Neural cell (in vitro differentiated cells): ENCODE measurements at regions not wholly inside any gene's neighbourhood (a gene's known extent, or its start where the extent isn't known, plus 50 kb on each side); places are given as distances from the start of the nearest gene placed in this dataset.

Experiments used
- H2AFZ ChIP-seq: fragments of 200-600, 300-800 bp; sonication (generic), shearing (Covaris generic); 2 replicates; pipeline ENCODE4 v1.6.0; 2014; ENCODE audit warnings: low read depth, mild to moderate bottlenecking, antibody characterized with exemption, low read length, moderate library complexity
- H3F3A ChIP-seq: fragments of 200-600 bp; shearing (Covaris generic); 2 replicates; pipeline ENCODE4 v1.6.1; 2016; ENCODE audit warnings: mild to moderate bottlenecking, moderate library complexity, mixed read lengths, antibody characterized with exemption, low read length; ENCODE audit not compliant: insufficient read depth, poor library complexity, severe bottlenecking
- H3K27ac ChIP-seq: fragments of 200-600, 300-800 bp; sonication (generic), shearing (Covaris generic); 2 replicates; pipeline ENCODE4 v1.5.1; 2014; ENCODE audit warnings: mild to moderate bottlenecking, low read length, moderate library complexity
- H3K27me3 ChIP-seq: fragments of 300-800, 200-600 bp; sonication (generic), shearing (Covaris generic); 2 replicates; pipeline ENCODE4 v1.6.0; 2014; ENCODE audit warnings: mild to moderate bottlenecking, low read depth, low read length, moderate library complexity; ENCODE audit not compliant: insufficient read depth
- H3K36me3 ChIP-seq: fragments of 300-800, 200-600 bp; sonication (generic), shearing (Covaris generic); 2 replicates; pipeline ENCODE4 v1.5.1; 2014; ENCODE audit warnings: mild to moderate bottlenecking, antibody characterized with exemption, low read length, moderate library complexity; ENCODE audit not compliant: insufficient read depth
- H3K4me2 ChIP-seq: fragments of 300-800, 200-600 bp; sonication (generic), shearing (Covaris generic); 2 replicates; pipeline ENCODE4 v1.6.0; 2014; ENCODE audit warnings: mild to moderate bottlenecking, low read length
- H3K4me3 ChIP-seq: fragments of 300-800, 200-600 bp; sonication (generic), shearing (Covaris generic); 2 replicates; pipeline ENCODE4 v1.5.1; 2014; ENCODE audit warnings: mild to moderate bottlenecking, low read length, moderate library complexity
- H3K79me2 ChIP-seq: fragments of 200-600 bp; shearing (Covaris generic); replicated peaks from 2 replicates; pipeline ENCODE4 v1.6.0; 2014; ENCODE audit warnings: mild to moderate bottlenecking, low read length, moderate library complexity; ENCODE audit not compliant: insufficient read depth
- H3K9ac ChIP-seq: fragments of 300-800, 200-600 bp; sonication (generic), shearing (Covaris generic); 2 replicates; pipeline ENCODE4 v1.6.1; 2016; ENCODE audit warnings: mild to moderate bottlenecking, low read length, mixed read lengths
- H3K9me2 ChIP-seq: fragments of 200-600 bp; shearing (Covaris generic); 2 replicates; pipeline ENCODE4 v1.6.1; 2016; ENCODE audit warnings: mild to moderate bottlenecking, low read length, mixed read lengths; ENCODE audit not compliant: insufficient read depth
- H3K9me3 ChIP-seq: fragments of 200-600, 300-800 bp; sonication (generic), shearing (Covaris generic); 2 replicates; pipeline ENCODE4 v1.6.1; 2016; ENCODE audit warnings: mild to moderate bottlenecking, mixed run types, low read length, moderate library complexity, mixed read lengths
- H4K20me1 ChIP-seq: fragments of 200-600 bp; shearing (Covaris generic); 2 replicates; pipeline ENCODE4 v1.6.1; 2016; ENCODE audit warnings: mild to moderate bottlenecking, mixed run types; ENCODE audit not compliant: insufficient read depth
- EP300 ChIP-seq: fragments of 450-650 bp; conservative IDR thresholded peaks from 2 replicates; pipeline ENCODE4 v1.6.1; 2014; ENCODE audit warnings: antibody characterized with exemption, mild to moderate bottlenecking, moderate library complexity; ENCODE audit not compliant: poor library complexity, severe bottlenecking
- EZH2 ChIP-seq: fragments of 200-600, 300-800 bp; shearing (Covaris generic), sonication (generic); IDR thresholded peaks from 2 replicates; pipeline ENCODE4 v1.6.1; 2014; ENCODE audit warnings: antibody characterized with exemption, low read length, borderline replicate concordance, mild to moderate bottlenecking; ENCODE audit not compliant: insufficient read depth, poor library complexity, severe bottlenecking
- MXI1 ChIP-seq: fragments of 450-650 bp; conservative IDR thresholded peaks from 2 replicates; pipeline ENCODE4 v1.6.1; 2014; ENCODE audit warnings: antibody characterized with exemption, mild to moderate bottlenecking; ENCODE audit not compliant: poor library complexity, severe bottlenecking
- POLR2AphosphoS5 ChIP-seq: IDR thresholded peaks from 2 replicates; pipeline ENCODE4 v1.6.1; 2012
- RAD21 ChIP-seq: fragments of 450-650 bp; conservative IDR thresholded peaks from 2 replicates; pipeline ENCODE4 v1.6.1; 2014; ENCODE audit warnings: antibody characterized with exemption, mild to moderate bottlenecking, moderate library complexity
- SMC3 ChIP-seq: fragments of 450-650 bp; conservative IDR thresholded peaks from 2 replicates; pipeline ENCODE4 v1.6.1; 2014; ENCODE audit warnings: antibody characterized with exemption, mild to moderate bottlenecking, moderate library complexity; ENCODE audit not compliant: poor library complexity
- TAF1 ChIP-seq: IDR thresholded peaks from 2 replicates; pipeline ENCODE4 v1.6.1; 2012; ENCODE audit warnings: low read depth
- TF ChIP-seq, protein P1 (sequence below): fragments of 450-650 bp; IDR thresholded peaks from 2 replicates; pipeline ENCODE4 v1.5.1; 2014; ENCODE audit warnings: antibody characterized with exemption, mild to moderate bottlenecking, moderate library complexity; ENCODE audit not compliant: poor library complexity, severe bottlenecking
- TF ChIP-seq, protein P2 (sequence below): IDR thresholded peaks from 2 replicates; pipeline ENCODE4 v1.6.1; 2012; ENCODE audit warnings: borderline replicate concordance

DNA sequence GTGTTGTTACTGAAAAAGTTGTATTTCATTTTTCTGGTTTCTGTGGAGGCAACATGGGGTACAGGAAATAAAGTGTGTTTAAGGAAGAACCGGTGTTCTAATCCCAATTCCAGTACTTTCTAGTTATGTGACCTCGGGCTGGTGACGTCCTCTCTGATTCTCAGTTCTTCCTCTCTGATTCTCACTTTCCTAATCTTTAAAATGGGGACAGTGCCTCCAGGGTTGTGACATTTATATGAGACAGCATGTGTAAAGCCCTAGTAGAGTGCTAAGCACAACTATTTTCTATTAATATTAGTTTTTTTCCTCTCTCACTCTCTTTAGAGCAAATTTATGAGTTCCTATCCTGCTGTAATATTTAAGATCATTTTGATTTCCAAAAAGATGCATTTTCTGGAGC, 50.9 kb upstream of the PTPDC1 start:
- Histone ChIP-seq H2AFZ (no peak overlapping the region), H3K9me2 (no peaks in the 10 kb centered on the region), H4K20me1 (no peaks in the 10 kb centered on the region), H3K79me2 (peaks cover 5% of the 10 kb centered on the region), H3F3A (no peaks in the 10 kb centered on the region), H3K9ac (no peak overlapping the region), H3K36me3 (no peaks in the 10 kb centered on the region), H3K9me3 (no peaks in the 10 kb centered on the region), H3K4me2 (no peak overlapping the region), H3K4me3 (no peak overlapping the region), H3K27me3 (no peaks in the 10 kb centered on the region), H3K27ac (no peak overlapping the region)
- TF ChIP-seq, protein P1, sequence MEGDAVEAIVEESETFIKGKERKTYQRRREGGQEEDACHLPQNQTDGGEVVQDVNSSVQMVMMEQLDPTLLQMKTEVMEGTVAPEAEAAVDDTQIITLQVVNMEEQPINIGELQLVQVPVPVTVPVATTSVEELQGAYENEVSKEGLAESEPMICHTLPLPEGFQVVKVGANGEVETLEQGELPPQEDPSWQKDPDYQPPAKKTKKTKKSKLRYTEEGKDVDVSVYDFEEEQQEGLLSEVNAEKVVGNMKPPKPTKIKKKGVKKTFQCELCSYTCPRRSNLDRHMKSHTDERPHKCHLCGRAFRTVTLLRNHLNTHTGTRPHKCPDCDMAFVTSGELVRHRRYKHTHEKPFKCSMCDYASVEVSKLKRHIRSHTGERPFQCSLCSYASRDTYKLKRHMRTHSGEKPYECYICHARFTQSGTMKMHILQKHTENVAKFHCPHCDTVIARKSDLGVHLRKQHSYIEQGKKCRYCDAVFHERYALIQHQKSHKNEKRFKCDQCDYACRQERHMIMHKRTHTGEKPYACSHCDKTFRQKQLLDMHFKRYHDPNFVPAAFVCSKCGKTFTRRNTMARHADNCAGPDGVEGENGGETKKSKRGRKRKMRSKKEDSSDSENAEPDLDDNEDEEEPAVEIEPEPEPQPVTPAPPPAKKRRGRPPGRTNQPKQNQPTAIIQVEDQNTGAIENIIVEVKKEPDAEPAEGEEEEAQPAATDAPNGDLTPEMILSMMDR, result no peak
- TF ChIP-seq MXI1 (no peak), TAF1 (no peak), EP300 (no peak), RAD21 (no peak), EZH2 (no peak), POLR2AphosphoS5 (no peak), SMC3 (no peak)
- TF ChIP-seq, protein P2, sequence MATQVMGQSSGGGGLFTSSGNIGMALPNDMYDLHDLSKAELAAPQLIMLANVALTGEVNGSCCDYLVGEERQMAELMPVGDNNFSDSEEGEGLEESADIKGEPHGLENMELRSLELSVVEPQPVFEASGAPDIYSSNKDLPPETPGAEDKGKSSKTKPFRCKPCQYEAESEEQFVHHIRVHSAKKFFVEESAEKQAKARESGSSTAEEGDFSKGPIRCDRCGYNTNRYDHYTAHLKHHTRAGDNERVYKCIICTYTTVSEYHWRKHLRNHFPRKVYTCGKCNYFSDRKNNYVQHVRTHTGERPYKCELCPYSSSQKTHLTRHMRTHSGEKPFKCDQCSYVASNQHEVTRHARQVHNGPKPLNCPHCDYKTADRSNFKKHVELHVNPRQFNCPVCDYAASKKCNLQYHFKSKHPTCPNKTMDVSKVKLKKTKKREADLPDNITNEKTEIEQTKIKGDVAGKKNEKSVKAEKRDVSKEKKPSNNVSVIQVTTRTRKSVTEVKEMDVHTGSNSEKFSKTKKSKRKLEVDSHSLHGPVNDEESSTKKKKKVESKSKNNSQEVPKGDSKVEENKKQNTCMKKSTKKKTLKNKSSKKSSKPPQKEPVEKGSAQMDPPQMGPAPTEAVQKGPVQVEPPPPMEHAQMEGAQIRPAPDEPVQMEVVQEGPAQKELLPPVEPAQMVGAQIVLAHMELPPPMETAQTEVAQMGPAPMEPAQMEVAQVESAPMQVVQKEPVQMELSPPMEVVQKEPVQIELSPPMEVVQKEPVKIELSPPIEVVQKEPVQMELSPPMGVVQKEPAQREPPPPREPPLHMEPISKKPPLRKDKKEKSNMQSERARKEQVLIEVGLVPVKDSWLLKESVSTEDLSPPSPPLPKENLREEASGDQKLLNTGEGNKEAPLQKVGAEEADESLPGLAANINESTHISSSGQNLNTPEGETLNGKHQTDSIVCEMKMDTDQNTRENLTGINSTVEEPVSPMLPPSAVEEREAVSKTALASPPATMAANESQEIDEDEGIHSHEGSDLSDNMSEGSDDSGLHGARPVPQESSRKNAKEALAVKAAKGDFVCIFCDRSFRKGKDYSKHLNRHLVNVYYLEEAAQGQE, result no peak

DNA sequence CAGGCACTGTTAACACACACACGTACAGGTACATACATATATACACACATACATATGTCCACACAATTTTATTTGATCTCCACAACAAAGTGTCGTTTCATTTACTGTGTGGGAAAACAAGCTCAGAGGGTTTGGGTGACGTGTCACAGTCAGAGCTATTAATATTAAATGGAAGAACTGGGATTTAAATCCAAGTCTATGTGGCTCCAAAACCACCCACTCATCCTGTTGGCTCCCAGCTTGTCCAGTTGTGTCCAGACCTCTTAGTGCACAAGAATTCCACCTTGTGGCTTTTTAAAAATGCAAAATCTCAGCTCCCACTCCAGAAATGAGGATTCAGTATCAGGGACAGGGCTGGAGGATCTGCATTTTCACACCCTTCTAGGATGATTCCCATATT, 52.3 kb upstream of the PTPDC1 start:
- Histone ChIP-seq H3K9me2 (no peaks in the 10 kb centered on the region), H3K36me3 (no peaks in the 10 kb centered on the region), H4K20me1 (no peaks in the 10 kb centered on the region), H3K4me3 (peak overlapping the region; percentile 88), H3K9ac (no peak overlapping the region), H3F3A (no peaks in the 10 kb centered on the region), H3K9me3 (no peaks in the 10 kb centered on the region), H3K27me3 (no peaks in the 10 kb centered on the region), H3K27ac (no peak overlapping the region), H3K79me2 (peaks cover 5% of the 10 kb centered on the region), H2AFZ (no peak overlapping the region), H3K4me2 (no peak overlapping the region)
- no peak for TF ChIP-seq TAF1
- no peak for TF ChIP-seq POLR2AphosphoS5
- no peak for TF ChIP-seq RAD21
- TF ChIP-seq, protein P2, result no peak
- TF ChIP-seq, protein P1, result no peak
- TF ChIP-seq EP300, result no peak
- no peak for TF ChIP-seq SMC3
- no peak for TF ChIP-seq MXI1
- TF ChIP-seq EZH2, result no peak
